ENCODE measurements at regions not wholly inside any gene's neighbourhood (a gene's known extent, or its start where the extent isn't known, plus 50 kb on each side); places are given as distances from the start of the nearest gene placed in this dataset.

DNA sequence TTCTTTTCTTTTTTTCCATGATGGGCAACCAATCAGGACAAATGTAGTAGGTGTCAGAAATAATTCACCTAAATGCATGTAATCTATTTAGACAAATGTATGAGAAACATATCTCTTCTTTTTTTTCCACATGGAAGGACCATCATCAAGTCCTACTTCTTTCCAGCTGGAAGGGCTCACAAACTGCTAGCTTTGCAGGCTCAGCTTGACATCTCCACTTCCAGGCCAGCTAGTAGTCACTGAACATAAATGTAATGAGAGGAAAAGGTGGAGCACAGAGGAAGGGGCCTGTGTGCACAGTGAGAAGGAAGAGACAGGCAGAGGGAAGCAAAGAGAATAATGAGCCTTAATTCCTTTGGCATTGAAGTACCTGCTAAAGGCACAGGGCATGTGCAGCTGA lies 504.9 kb downstream of the MCTP2 start:
- Histone ChIP-seq H3K27me3 (ENCODE audit: control insufficient read depth, insufficient read depth, low read length) (no peaks in the 10 kb centered on the region), H3K4me2 (ENCODE audit: low read length) (no peak overlapping the region), H3K9me3 (replicated peaks; ENCODE audit: low read length) (no peaks in the 10 kb centered on the region), H3K4me3 (ENCODE audit: low read length) (no peak overlapping the region), H3K9ac (ENCODE audit: low read depth, low read length) (no peak overlapping the region), H3K36me3 (ENCODE audit: insufficient read depth, low read length) (no peaks in the 10 kb centered on the region), H3K4me1 (ENCODE audit: control insufficient read depth, insufficient read depth, low read length) (no peaks in the 10 kb centered on the region)

DNA sequence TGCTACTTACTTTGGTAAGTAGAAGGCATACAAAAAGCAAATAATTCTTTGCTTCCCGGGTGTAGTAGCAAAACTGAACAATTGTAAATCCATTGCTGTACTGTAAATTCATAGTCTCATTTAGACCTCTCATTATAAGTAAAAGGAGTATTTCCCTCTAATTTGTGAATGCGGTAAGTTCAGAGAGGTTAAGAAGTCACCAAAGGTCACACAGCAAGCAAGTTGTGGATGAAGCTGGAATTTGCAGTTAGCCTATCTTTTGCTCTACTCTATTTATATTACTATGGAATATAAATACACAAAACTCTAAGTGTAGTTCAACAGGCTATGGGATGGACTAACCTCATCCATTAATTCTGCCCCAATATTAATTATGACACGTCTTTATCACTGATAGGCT lies 508.3 kb downstream of the MCTP2 start:
- no peaks in the 10 kb centered on the region for H3K27me3 ChIP-seq (ENCODE audit: control insufficient read depth, insufficient read depth, low read length)
- H3K4me2 ChIP-seq (ENCODE audit: low read length) = no peak overlapping the region
- no peak overlapping the region for H3K4me3 ChIP-seq (ENCODE audit: low read length)
- no peaks in the 10 kb centered on the region for H3K36me3 ChIP-seq (ENCODE audit: insufficient read depth, low read length)
- H3K9me3 ChIP-seq (replicated peaks; ENCODE audit: low read length) = no peaks in the 10 kb centered on the region
- no peak overlapping the region for H3K9ac ChIP-seq (ENCODE audit: low read depth, low read length)
- H3K4me1 ChIP-seq (ENCODE audit: control insufficient read depth, insufficient read depth, low read length) = no peaks in the 10 kb centered on the region

DNA sequence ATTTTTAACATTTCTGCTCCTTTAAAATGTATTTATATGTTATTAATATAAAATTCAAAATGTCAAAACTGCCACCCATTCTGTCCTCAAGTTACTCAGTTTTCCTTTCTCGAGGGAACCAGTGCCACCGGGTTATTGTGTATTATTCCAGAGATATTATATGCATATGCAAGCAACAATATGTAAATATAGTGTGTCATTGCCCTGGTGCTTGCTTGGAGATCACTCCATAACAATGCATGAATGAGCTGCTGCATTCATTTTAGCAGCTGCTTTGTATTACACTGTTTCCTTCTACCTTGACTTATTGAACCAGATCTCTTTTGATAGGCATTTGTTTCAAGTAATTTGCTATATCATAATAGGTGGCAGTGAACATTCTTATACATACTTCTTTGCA lies 509.1 kb downstream of the MCTP2 start:
- peaks cover 3% of the 10 kb centered on the region for H3K9me3 ChIP-seq (replicated peaks; ENCODE audit: low read length)
- no peaks in the 10 kb centered on the region for H3K36me3 ChIP-seq (ENCODE audit: insufficient read depth, low read length)
- H3K4me1 ChIP-seq (ENCODE audit: control insufficient read depth, insufficient read depth, low read length) = no peaks in the 10 kb centered on the region
- no peaks in the 10 kb centered on the region for H3K27me3 ChIP-seq (ENCODE audit: control insufficient read depth, insufficient read depth, low read length)
- no peak overlapping the region for H3K4me2 ChIP-seq (ENCODE audit: low read length)
- H3K4me3 ChIP-seq (ENCODE audit: low read length) = no peak overlapping the region
- H3K9ac ChIP-seq (ENCODE audit: low read depth, low read length) = no peak overlapping the region

DNA sequence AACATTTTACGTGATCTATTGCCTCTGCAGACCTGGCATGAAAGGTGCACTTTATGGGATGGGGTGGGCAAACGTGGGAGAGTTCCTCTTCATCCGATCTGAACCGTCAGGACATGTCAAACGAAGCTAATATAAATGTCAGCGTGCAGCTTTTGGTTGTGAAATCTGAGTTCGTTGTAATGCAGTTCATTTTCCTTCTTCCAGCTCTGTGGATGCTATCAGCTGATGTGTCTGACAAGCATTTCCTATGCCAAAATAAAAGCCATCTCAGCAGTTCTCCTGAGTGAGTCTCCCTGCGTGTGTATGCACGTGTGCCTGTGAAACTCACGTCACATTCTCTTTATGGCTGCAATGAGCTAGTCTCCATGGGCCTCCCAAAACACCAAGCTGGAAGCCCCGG lies 512.3 kb downstream of the MCTP2 start:
- Histone ChIP-seq H3K4me3 (ENCODE audit: low read length) (no peak overlapping the region), H3K4me2 (ENCODE audit: low read length) (no peak overlapping the region), H3K36me3 (ENCODE audit: insufficient read depth, low read length) (no peaks in the 10 kb centered on the region), H3K4me1 (ENCODE audit: control insufficient read depth, insufficient read depth, low read length) (no peaks in the 10 kb centered on the region), H3K9ac (ENCODE audit: low read depth, low read length) (no peak overlapping the region), H3K9me3 (replicated peaks; ENCODE audit: low read length) (peaks cover 8% of the 10 kb centered on the region), H3K27me3 (ENCODE audit: control insufficient read depth, insufficient read depth, low read length) (no peaks in the 10 kb centered on the region)

DNA sequence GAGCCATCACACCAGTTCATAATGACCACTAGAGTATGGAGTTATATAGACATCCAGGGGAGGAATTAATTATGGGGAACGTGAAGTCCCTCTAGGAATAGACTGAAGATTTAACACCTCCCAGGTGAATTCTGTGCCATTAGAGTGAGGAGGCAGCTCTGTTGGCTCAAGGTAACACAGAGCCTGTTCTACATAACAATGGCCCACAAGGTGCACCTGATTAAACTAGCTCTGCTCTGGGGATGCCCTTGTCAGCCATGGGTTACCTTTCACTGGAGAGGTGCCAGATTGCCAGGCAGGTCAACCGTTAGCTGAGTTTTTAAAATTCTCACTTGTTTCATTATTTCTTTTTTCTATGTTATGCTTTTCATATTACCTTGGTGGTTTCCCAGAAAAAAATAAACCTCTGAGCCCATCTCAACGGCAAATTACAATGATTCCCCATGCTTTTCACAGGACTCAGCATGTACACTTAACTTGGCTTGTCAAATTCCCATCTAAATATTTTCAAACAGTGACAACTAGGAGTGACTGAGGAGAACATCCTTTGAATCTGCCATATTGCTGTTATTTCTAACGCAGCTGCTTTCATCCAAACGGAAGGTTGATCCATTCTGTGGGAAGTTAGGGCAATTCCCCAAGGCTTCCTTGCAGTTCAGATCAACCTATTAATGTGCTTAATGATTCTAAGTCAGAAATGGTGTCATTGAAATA lies 512.9 kb downstream of the MCTP2 start:
- H3K9me3 ChIP-seq (replicated peaks; ENCODE audit: low read length) = peaks cover 8% of the 10 kb centered on the region
- H3K4me2 ChIP-seq (ENCODE audit: low read length) = no peak overlapping the region
- no peaks in the 10 kb centered on the region for H3K36me3 ChIP-seq (ENCODE audit: insufficient read depth, low read length)
- H3K4me3 ChIP-seq (ENCODE audit: low read length) = no peak overlapping the region
- H3K27me3 ChIP-seq (ENCODE audit: control insufficient read depth, insufficient read depth, low read length) = no peaks in the 10 kb centered on the region
- no peaks in the 10 kb centered on the region for H3K4me1 ChIP-seq (ENCODE audit: control insufficient read depth, insufficient read depth, low read length)
- no peak overlapping the region for H3K9ac ChIP-seq (ENCODE audit: low read depth, low read length)

DNA sequence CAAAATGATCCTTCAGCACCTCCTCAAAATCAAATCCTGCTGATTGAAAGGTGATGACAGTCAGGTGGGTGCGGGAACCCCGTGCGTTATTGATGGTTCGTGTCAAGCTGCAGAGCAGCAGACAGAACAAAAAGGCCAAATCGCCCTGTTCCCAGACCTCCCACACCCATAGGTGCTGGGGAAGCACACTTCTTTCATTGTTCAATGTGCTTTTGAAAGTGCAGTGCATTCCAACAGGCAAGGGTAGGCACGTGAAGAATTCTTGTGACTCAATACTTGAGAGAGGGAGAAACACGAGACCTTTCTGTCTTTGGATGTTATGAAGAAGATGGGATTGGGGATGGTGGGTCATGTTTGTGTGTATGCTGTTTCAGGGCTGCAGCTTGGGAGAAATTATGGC lies 514.0 kb downstream of the MCTP2 start:
- H3K27me3 ChIP-seq (ENCODE audit: control insufficient read depth, insufficient read depth, low read length) = no peaks in the 10 kb centered on the region
- no peak overlapping the region for H3K4me2 ChIP-seq (ENCODE audit: low read length)
- H3K9me3 ChIP-seq (replicated peaks; ENCODE audit: low read length) = peaks cover 8% of the 10 kb centered on the region
- no peaks in the 10 kb centered on the region for H3K4me1 ChIP-seq (ENCODE audit: control insufficient read depth, insufficient read depth, low read length)
- H3K4me3 ChIP-seq (ENCODE audit: low read length) = no peak overlapping the region
- no peaks in the 10 kb centered on the region for H3K36me3 ChIP-seq (ENCODE audit: insufficient read depth, low read length)
- no peak overlapping the region for H3K9ac ChIP-seq (ENCODE audit: low read depth, low read length)

DNA sequence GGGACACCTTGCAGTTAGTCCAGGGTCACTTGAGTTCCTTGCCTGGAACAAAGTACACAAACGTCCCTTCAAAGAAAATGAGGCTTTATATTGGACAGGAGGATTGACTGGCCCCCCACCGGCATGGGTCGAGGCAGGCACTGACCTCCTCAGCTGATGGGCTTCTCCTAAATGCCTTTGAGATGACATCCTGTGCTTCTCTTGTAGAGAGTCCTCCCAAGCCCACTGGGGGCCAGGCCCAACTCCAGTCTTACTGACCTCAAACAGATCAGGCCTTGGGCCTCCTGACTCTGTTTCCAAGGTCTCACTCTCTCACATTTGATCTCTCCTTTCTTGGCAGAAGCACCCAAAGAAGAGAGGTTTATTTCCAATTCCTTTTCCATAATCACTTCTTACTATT lies 516.1 kb downstream of the MCTP2 start:
- no peak overlapping the region for H3K4me3 ChIP-seq (ENCODE audit: low read length)
- no peaks in the 10 kb centered on the region for H3K27me3 ChIP-seq (ENCODE audit: control insufficient read depth, insufficient read depth, low read length)
- H3K4me2 ChIP-seq (ENCODE audit: low read length) = no peak overlapping the region
- no peaks in the 10 kb centered on the region for H3K4me1 ChIP-seq (ENCODE audit: control insufficient read depth, insufficient read depth, low read length)
- H3K9me3 ChIP-seq (replicated peaks; ENCODE audit: low read length) = peaks cover 8% of the 10 kb centered on the region
- no peak overlapping the region for H3K9ac ChIP-seq (ENCODE audit: low read depth, low read length)
- no peaks in the 10 kb centered on the region for H3K36me3 ChIP-seq (ENCODE audit: insufficient read depth, low read length)

DNA sequence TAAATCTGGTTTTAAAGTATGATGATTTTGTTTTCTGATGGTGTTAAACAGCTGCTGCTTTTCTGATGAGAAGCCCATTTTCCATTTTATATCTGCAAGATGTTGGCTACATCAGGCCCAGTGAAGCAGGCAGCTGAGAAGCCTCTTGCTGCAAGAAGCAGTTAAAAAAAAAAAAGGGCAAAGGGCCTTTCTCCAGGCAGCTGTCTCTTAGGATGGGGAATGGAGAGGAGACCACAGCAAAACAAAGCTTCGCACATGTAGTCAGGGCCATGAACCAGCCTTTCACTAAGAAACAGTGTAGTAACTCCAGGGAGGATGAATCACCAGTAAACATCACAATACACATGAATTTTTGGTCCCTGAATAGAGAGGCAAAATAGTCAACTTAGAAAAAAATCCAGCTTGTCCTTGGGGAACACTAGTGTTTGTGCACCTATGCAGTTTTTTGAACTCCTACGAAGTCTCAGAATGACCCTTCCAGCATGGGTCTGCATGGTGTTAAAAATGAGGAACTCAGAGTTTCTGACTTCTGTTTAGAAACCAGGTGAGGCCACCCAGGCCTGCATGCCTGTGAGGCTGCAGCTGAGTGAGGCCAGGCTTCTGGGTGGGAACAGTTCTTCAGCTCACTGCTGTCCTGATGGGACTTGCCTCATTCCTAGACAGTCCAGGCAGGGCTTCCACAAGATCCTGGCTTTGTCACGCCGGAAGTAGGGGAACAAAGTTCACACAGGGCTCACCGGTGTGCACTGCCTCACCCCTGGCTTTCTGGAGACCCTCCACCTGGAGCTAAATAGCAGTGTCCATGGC lies 518.7 kb downstream of the MCTP2 start:
- Histone ChIP-seq H3K9me3 (replicated peaks; ENCODE audit: low read length) (peaks cover 8% of the 10 kb centered on the region), H3K4me3 (ENCODE audit: low read length) (no peak overlapping the region), H3K4me1 (ENCODE audit: control insufficient read depth, insufficient read depth, low read length) (no peaks in the 10 kb centered on the region), H3K9ac (ENCODE audit: low read depth, low read length) (no peak overlapping the region), H3K4me2 (ENCODE audit: low read length) (no peak overlapping the region), H3K27me3 (ENCODE audit: control insufficient read depth, insufficient read depth, low read length) (no peaks in the 10 kb centered on the region), H3K36me3 (ENCODE audit: insufficient read depth, low read length) (no peaks in the 10 kb centered on the region)

DNA sequence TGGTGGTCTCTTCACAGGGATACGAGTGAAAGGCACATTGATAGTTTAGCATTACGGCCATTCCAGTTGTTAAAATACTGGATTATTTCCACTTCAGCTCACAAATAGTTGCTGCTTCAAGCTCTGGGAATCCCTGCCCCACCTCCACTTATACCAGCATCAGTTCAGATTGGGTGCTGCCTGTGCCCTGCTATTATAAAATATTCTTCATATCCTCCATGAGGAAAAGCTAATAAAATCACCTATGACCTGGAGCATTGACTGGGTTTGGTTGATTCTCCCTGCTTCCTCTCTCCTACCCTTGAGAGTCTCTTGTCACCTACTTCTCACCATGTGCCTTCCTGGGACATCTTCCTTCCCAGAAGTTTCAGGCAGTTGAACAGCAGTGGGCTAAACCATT lies 529.0 kb downstream of the MCTP2 start:
- Histone ChIP-seq H3K27me3 (ENCODE audit: control insufficient read depth, insufficient read depth, low read length) (no peaks in the 10 kb centered on the region), H3K4me2 (ENCODE audit: low read length) (no peak overlapping the region), H3K9ac (ENCODE audit: low read depth, low read length) (no peak overlapping the region)

DNA sequence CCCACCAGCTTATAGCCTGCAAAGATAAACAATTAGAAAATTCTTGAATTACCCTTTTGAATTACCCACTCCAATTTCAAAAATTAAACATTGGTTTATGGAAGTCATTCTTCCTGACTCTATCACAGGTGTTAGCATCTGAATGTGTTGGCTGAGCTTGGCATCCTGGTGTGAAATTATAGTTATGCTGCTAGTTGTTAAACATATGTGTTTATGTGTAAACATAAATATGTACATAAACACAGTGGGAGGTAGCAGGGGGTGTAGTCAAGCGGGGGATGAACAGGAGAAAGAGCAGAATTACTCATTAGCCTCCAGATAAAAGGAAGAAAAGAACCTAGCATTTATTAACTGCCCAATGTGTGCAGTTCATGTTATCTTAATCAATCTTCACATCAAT lies 530.2 kb downstream of the MCTP2 start:
- Histone ChIP-seq H3K9me3 (replicated peaks; ENCODE audit: low read length) (peaks cover 2% of the 10 kb centered on the region), H3K4me1 (ENCODE audit: control insufficient read depth, insufficient read depth, low read length) (no peaks in the 10 kb centered on the region), H3K4me3 (ENCODE audit: low read length) (no peak overlapping the region), H3K9ac (ENCODE audit: low read depth, low read length) (no peak overlapping the region), H3K27me3 (ENCODE audit: control insufficient read depth, insufficient read depth, low read length) (no peaks in the 10 kb centered on the region), H3K4me2 (ENCODE audit: low read length) (no peak overlapping the region), H3K36me3 (ENCODE audit: insufficient read depth, low read length) (no peaks in the 10 kb centered on the region)

More for the DNA sequence above, 529.0 kb downstream of the MCTP2 start:
- Histone ChIP-seq H3K9me3 (replicated peaks; ENCODE audit: low read length) (peaks cover 2% of the 10 kb centered on the region), H3K4me3 (ENCODE audit: low read length) (no peak overlapping the region), H3K36me3 (ENCODE audit: insufficient read depth, low read length) (no peaks in the 10 kb centered on the region), H3K4me1 (ENCODE audit: control insufficient read depth, insufficient read depth, low read length) (no peaks in the 10 kb centered on the region)

DNA sequence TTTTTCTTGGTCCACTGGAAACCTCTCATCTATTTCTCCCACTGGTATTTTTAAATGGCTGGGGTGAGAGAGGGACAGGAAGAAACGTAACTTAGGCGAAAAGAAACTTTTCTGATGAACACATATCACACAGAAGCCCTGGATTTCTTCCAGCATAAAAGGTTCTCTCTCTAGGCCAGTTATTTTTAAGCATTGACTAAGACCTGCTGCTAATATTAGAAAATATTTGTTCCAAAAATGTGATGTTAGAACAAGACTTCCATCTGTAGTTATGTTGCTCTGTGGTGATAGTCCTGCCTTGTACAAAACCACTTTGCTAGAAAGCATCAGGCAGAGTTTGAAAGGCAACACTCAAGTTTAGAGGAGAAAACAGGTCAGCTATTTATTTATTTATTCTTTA lies 537.7 kb downstream of the MCTP2 start:
- Histone ChIP-seq H3K27me3 (ENCODE audit: control insufficient read depth, insufficient read depth, low read length) (no peaks in the 10 kb centered on the region), H3K4me2 (ENCODE audit: low read length) (no peak overlapping the region), H3K9me3 (replicated peaks; ENCODE audit: low read length) (peaks cover 5% of the 10 kb centered on the region), H3K4me1 (ENCODE audit: control insufficient read depth, insufficient read depth, low read length) (no peaks in the 10 kb centered on the region), H3K36me3 (ENCODE audit: insufficient read depth, low read length) (no peaks in the 10 kb centered on the region), H3K4me3 (ENCODE audit: low read length) (no peak overlapping the region), H3K9ac (ENCODE audit: low read depth, low read length) (no peak overlapping the region)

DNA sequence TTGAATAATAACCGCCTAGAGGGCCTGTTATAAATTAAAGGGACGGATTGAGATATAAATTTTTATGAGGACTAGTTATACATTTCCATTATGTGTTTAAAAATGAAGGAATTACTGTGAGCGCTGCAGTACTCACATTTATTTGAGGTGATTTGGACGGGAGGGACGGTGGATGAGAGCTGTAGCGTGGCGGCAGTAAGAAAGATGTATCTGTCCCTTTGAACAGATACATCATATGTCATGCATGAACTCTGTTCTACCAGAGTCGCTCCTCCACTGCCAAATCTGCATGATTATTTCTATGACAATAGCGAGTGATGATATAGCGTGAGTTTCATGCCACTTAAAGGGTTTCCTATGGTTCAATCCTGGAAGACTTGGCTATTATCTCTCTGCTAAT lies 538.8 kb downstream of the MCTP2 start:
- peaks cover 6% of the 10 kb centered on the region for H3K9me3 ChIP-seq (replicated peaks; ENCODE audit: low read length)
- H3K27me3 ChIP-seq (ENCODE audit: control insufficient read depth, insufficient read depth, low read length) = no peaks in the 10 kb centered on the region
- no peak overlapping the region for H3K4me3 ChIP-seq (ENCODE audit: low read length)
- no peaks in the 10 kb centered on the region for H3K36me3 ChIP-seq (ENCODE audit: insufficient read depth, low read length)
- H3K4me1 ChIP-seq (ENCODE audit: control insufficient read depth, insufficient read depth, low read length) = no peaks in the 10 kb centered on the region
- H3K9ac ChIP-seq (ENCODE audit: low read depth, low read length) = no peak overlapping the region
- no peak overlapping the region for H3K4me2 ChIP-seq (ENCODE audit: low read length)
